ENCODE measurements at regions not wholly inside any gene's neighbourhood (a gene's known extent, or its start where the extent isn't known, plus 50 kb on each side); places are given as distances from the start of the nearest gene placed in this dataset.

GRCh38 chr4:96016634-96017299 is 176.9 kb downstream of the PDHA2 start:
- no peaks in the 10 kb centered on the region for H3K9me3 ChIP-seq (replicated peaks; ENCODE audit: control insufficient read depth, insufficient read depth, low read length)
- dilution Hi-C loops (cut with MboI; ENCODE audit: extremely low pct_ligation_motif_present, low sequenced_read_pairs) (no loop called here), intact Hi-C loops (cut with micrococcal nuclease) (no loop called here)
- no peak overlapping the region for H3K9ac ChIP-seq (replicated peaks; ENCODE audit: extremely low read depth, insufficient read depth, low read length)
- H3K9me1 ChIP-seq (replicated peaks; ENCODE audit: control insufficient read depth, extremely low read depth, insufficient read depth, low read length) = no peaks in the 10 kb centered on the region
- ChIA-PET POLR2A (no interaction called here), CTCF (interaction anchor here (0.7 kb wide), 1 partner anchor 19 kb away, joined by 3 read pairs; no protein-coding TSS in a partner anchor)
- no peaks in the 10 kb centered on the region for H3K79me2 ChIP-seq (ENCODE audit: control insufficient read depth, insufficient read depth, low read length)
- no peak for FAIRE-seq
- no peak overlapping the region for H2AFZ ChIP-seq (ENCODE audit: low read depth, low read length)
- no peak for DNase-seq (ENCODE audit: low read depth, low spot score)
- no peaks in the 10 kb centered on the region for H3K36me3 ChIP-seq (ENCODE audit: control insufficient read depth in 2 of 2, extremely low read depth in 1 of 2, insufficient read depth in 2 of 2, low read length in 2 of 2)
- no peak for TF ChIP-seq POLR2A (IDR thresholded peaks at IDR 0.05; ENCODE audit: low read depth, low read length)
- no peak for TF ChIP-seq MAX (IDR thresholded peaks at IDR 0.05; ENCODE audit: insufficient read depth, insufficient read length)
- TF ChIP-seq GATA2 (IDR thresholded peaks at IDR 0.05; ENCODE audit: insufficient read depth, insufficient read length, low read depth, low read length) = no peak
- no peak for TF ChIP-seq JUN (IDR thresholded peaks at IDR 0.05; ENCODE audit: borderline replicate concordance, insufficient read depth, insufficient read length, low read depth)
- TF ChIP-seq MYC (IDR thresholded peaks at IDR 0.05; ENCODE audit: low read depth, low read length) = no peak
- TF ChIP-seq POLR2AphosphoS5 (IDR thresholded peaks at IDR 0.05; ENCODE audit: insufficient read depth, low read depth, low read length) = no peak
- TF ChIP-seq EZH2 (IDR thresholded peaks at IDR 0.05; ENCODE audit: borderline replicate concordance, low read depth, low read length, severe bottlenecking) = no peak
- TF ChIP-seq FOS (IDR thresholded peaks at IDR 0.05; ENCODE audit: borderline replicate concordance, insufficient read depth, low read length) = no peak
- no peak for TF ChIP-seq CTCF (IDR thresholded peaks at IDR 0.05; ENCODE audit: extremely low read depth in 1 of 2, insufficient read depth in 1 of 2, low read depth in 1 of 2, low read length in 2 of 2)
- BruUV-seq (replicated peaks) = no TSS peak
- H3K4me1 ChIP-seq (ENCODE audit: control insufficient read depth, extremely low read depth, insufficient read depth, low read length) = no peaks in the 10 kb centered on the region
- H3K4me3 ChIP-seq (replicated peaks in 1 of 3; ENCODE audit: insufficient read depth in 1 of 3, low read depth in 1 of 3, low read length in 3 of 3) = no peak overlapping the region
- no peak overlapping the region for H3K27ac ChIP-seq (ENCODE audit: insufficient read depth, low read depth, low read length)
- H3K27me3 ChIP-seq (ENCODE audit: control insufficient read depth in 2 of 2, insufficient read depth in 2 of 2, low read length in 2 of 2) = no peaks in the 10 kb centered on the region
- H3K4me2 ChIP-seq (ENCODE audit: insufficient read depth, low read length) = no peak overlapping the region
- no peaks in the 10 kb centered on the region for H4K20me1 ChIP-seq (replicated peaks; ENCODE audit: control insufficient read depth, extremely low read depth, insufficient read depth, low read length)
